Upper lobe of left lung (tissue), 4 donors: ENCODE measurements at regions not wholly inside any gene's neighbourhood (a gene's known extent, or its start where the extent isn't known, plus 50 kb on each side); places are given as distances from the start of the nearest gene placed in this dataset.

Experiments
- CTCF ChIP-seq, 6 experiments: fragments of 450-650 bp in 4 of 6; fragments of 200-600 bp in 2 of 6; sonication (generic) in 2 of 6; IDR thresholded peaks; one replicate each; pipeline ENCODE4 v1.5.1; 2016 to 2019; ENCODE audit warnings: antibody characterized with exemption in 6 of 6
- EP300 ChIP-seq, 4 donors: sonication (generic); formaldehyde crosslinking; IDR thresholded peaks; one replicate each; pipeline ENCODE4 v1.5.1; 2017; ENCODE audit warnings: antibody characterized with exemption in 4 of 4, control low read depth in 2 of 4

GRCh38 chr4:187849556-187850225, 145.9 kb upstream of the ZFP42 start:
- TF ChIP-seq CTCF (IDR thresholded peaks at IDR 0.05) = no peak
- no peak for TF ChIP-seq EP300 (IDR thresholded peaks at IDR 0.05)
